ENCODE measurements at regions not wholly inside any gene's neighbourhood (a gene's known extent, or its start where the extent isn't known, plus 50 kb on each side); places are given as distances from the start of the nearest gene placed in this dataset.

- no peak for TF ChIP-seq EZH2 (IDR thresholded peaks at IDR 0.05; ENCODE audit: low read length)
- TF ChIP-seq, protein P1, sequence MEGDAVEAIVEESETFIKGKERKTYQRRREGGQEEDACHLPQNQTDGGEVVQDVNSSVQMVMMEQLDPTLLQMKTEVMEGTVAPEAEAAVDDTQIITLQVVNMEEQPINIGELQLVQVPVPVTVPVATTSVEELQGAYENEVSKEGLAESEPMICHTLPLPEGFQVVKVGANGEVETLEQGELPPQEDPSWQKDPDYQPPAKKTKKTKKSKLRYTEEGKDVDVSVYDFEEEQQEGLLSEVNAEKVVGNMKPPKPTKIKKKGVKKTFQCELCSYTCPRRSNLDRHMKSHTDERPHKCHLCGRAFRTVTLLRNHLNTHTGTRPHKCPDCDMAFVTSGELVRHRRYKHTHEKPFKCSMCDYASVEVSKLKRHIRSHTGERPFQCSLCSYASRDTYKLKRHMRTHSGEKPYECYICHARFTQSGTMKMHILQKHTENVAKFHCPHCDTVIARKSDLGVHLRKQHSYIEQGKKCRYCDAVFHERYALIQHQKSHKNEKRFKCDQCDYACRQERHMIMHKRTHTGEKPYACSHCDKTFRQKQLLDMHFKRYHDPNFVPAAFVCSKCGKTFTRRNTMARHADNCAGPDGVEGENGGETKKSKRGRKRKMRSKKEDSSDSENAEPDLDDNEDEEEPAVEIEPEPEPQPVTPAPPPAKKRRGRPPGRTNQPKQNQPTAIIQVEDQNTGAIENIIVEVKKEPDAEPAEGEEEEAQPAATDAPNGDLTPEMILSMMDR (optimal IDR thresholded peaks at IDR 0.05 in 1 of 3, IDR thresholded peaks at IDR 0.05 in 1 of 3, conservative IDR thresholded peaks at IDR 0.05 in 1 of 3; ENCODE audit: extremely low read depth in 1 of 3, insufficient read depth in 2 of 3, low read length in 3 of 3), result no peak
- no peak for DNase-seq (ENCODE audit: low read depth, low spot score)
- H4K20me1 ChIP-seq (ENCODE audit: control insufficient read depth, extremely low read depth, insufficient read depth, low read length), result no peaks in the 10 kb centered on the region
- H3K79me2 ChIP-seq (ENCODE audit: control insufficient read depth, insufficient read depth, low read length), result no peaks in the 10 kb centered on the region
- H3K36me3 ChIP-seq (ENCODE audit: control insufficient read depth in 2 of 2, extremely low read depth in 1 of 2, insufficient read depth in 2 of 2, low read length in 2 of 2), result no peaks in the 10 kb centered on the region
- FAIRE-seq, result peak; percentile 39
- peak overlapping the region; percentile 49 for H2AFZ ChIP-seq (ENCODE audit: control insufficient read depth, low read length)
- H3K4me2 ChIP-seq (ENCODE audit: control insufficient read depth, extremely low read depth, insufficient read depth, low read depth, low read length), result peak overlapping the region; percentile 45
- no peaks in the 10 kb centered on the region for H3K9me3 ChIP-seq (ENCODE audit: control insufficient read depth, low read depth, low read length)
- no peak overlapping the region for H3K4me3 ChIP-seq (ENCODE audit: control insufficient read depth in 2 of 3, extremely low read depth in 1 of 3, insufficient read depth in 2 of 3, low read depth in 1 of 3, low read length in 3 of 3)
- no peaks in the 10 kb centered on the region for H3K27me3 ChIP-seq (ENCODE audit: control insufficient read depth, extremely low read depth, insufficient read depth, low read length)
- H3K9ac ChIP-seq (ENCODE audit: control insufficient read depth, extremely low read depth, insufficient read depth, low read length), result no peak overlapping the region
- H3K4me1 ChIP-seq (ENCODE audit: control insufficient read depth, extremely low read depth, insufficient read depth, low read length), result peaks cover 6% of the 10 kb centered on the region
- H3K27ac ChIP-seq (ENCODE audit: control insufficient read depth, insufficient read depth, low read length), result no peak overlapping the region
- dilution Hi-C loops (cut with MboI; ENCODE audit: extremely low pct_ligation_motif_present, low sequenced_read_pairs), result no loop called here
- H3K9me1 ChIP-seq (ENCODE audit: control insufficient read depth, extremely low read depth, insufficient read depth, low read length), result no peaks in the 10 kb centered on the region
Measured at GRCh38 chr7:114062810-114063209, 144.0 kb upstream of the PPP1R3A start.

DNA sequence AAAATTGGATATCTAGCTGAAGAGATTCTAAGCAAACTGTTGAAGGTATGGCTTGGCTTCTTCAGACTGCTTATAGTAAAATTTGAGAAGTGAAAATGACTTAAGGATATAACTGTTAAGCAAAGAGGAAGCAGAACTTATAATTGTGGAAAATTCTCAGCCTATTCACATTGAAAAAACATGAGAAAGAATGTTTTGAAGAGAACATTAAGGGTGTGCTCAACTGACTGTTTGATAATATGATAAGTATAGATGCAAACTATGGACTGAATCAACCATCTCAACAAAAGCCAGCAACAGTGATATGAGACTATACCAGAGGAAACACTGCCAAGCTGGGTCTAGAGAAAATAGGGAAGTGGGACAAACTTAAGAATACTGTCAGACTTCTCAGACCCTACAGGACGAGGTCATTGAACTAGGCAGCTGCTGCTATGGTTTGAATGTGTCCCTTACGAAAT is 133.1 kb upstream of the PPP1R3A start:
- no peak for FAIRE-seq
- no peak for TF ChIP-seq EZH2 (IDR thresholded peaks at IDR 0.05; ENCODE audit: low read length)
- TF ChIP-seq, protein P1 (optimal IDR thresholded peaks at IDR 0.05 in 1 of 3, IDR thresholded peaks at IDR 0.05 in 1 of 3, conservative IDR thresholded peaks at IDR 0.05 in 1 of 3; ENCODE audit: extremely low read depth in 1 of 3, insufficient read depth in 2 of 3, low read length in 3 of 3), result no peak

More for the DNA sequence above, 133.1 kb upstream of the PPP1R3A start:
- Histone ChIP-seq H2AFZ (ENCODE audit: control insufficient read depth, low read length) (no peak overlapping the region), H3K36me3 (ENCODE audit: control insufficient read depth in 2 of 2, extremely low read depth in 1 of 2, insufficient read depth in 2 of 2, low read length in 2 of 2) (no peaks in the 10 kb centered on the region), H3K27me3 (ENCODE audit: control insufficient read depth, extremely low read depth, insufficient read depth, low read length) (no peaks in the 10 kb centered on the region), H3K4me2 (ENCODE audit: control insufficient read depth, extremely low read depth, insufficient read depth, low read depth, low read length) (no peak overlapping the region), H3K4me3 (ENCODE audit: control insufficient read depth in 2 of 3, extremely low read depth in 1 of 3, insufficient read depth in 2 of 3, low read depth in 1 of 3, low read length in 3 of 3) (no peak overlapping the region), H3K27ac (ENCODE audit: control insufficient read depth, insufficient read depth, low read length) (no peak overlapping the region), H3K79me2 (ENCODE audit: control insufficient read depth, insufficient read depth, low read length) (no peaks in the 10 kb centered on the region), H3K4me1 (ENCODE audit: control insufficient read depth, extremely low read depth, insufficient read depth, low read length) (no peaks in the 10 kb centered on the region), H3K9me3 (ENCODE audit: control insufficient read depth, low read depth, low read length) (no peaks in the 10 kb centered on the region), H4K20me1 (ENCODE audit: control insufficient read depth, extremely low read depth, insufficient read depth, low read length) (no peaks in the 10 kb centered on the region), H3K9ac (ENCODE audit: control insufficient read depth, extremely low read depth, insufficient read depth, low read length) (no peak overlapping the region), H3K9me1 (ENCODE audit: control insufficient read depth, extremely low read depth, insufficient read depth, low read length) (no peaks in the 10 kb centered on the region)
- no peak for DNase-seq (ENCODE audit: low read depth, low spot score)
- dilution Hi-C loops (cut with MboI; ENCODE audit: extremely low pct_ligation_motif_present, low sequenced_read_pairs), result no loop called here

Measured in keratinocyte (primary cell).